Upper lobe of left lung (tissue), 6 donors: ENCODE measurements at regions not wholly inside any gene's neighbourhood (a gene's known extent, or its start where the extent isn't known, plus 50 kb on each side); places are given as distances from the start of the nearest gene placed in this dataset.

Experiments
- ATAC-seq, 2 donors: fragments of 200-7000 bp; cut with Tn5 transposase; one replicate each; pipeline ENCODE4 v1.9.1; 2022; ENCODE audit warnings: mild to moderate bottlenecking in 2 of 2, moderate library complexity in 2 of 2; ENCODE audit not compliant: low FRiP score in 2 of 2
- DNase-seq, 2 donors: peaks; one replicate each; pipeline ENCODE4 v3.0.0-alpha.2; 2019 to 2020
- H3K27ac ChIP-seq, 4 donors: fragments of 200-600 bp; sonication (generic); one replicate each; pipeline ENCODE4 v1.5.1; 2016 to 2019
- H3K27me3 ChIP-seq, 4 donors: fragments of 200-600 bp; sonication (generic); one replicate each; pipeline ENCODE4 v1.5.1; 2017 to 2019
- H3K36me3 ChIP-seq, 4 donors: fragments of 200-600 bp; sonication (generic); one replicate each; pipeline ENCODE4 v1.5.1; 2016 to 2019
- H3K4me1 ChIP-seq, 4 donors: fragments of 200-600 bp; sonication (generic); one replicate each; pipeline ENCODE4 v1.5.1; 2018 to 2019
- H3K4me3 ChIP-seq, 4 donors: fragments of 200-600 bp; sonication (generic); one replicate each; pipeline ENCODE4 v1.5.1; 2017 to 2019; ENCODE audit warnings: mild to moderate bottlenecking in 2 of 4, moderate library complexity in 1 of 4
- H3K9me3 ChIP-seq, 4 donors: fragments of 200-600 bp; sonication (generic); one replicate each; pipeline ENCODE4 v1.5.1; 2018 to 2019
- EP300 ChIP-seq, 4 donors: sonication (generic); formaldehyde crosslinking; IDR thresholded peaks; one replicate each; pipeline ENCODE4 v1.5.1; 2017; ENCODE audit warnings: antibody characterized with exemption in 4 of 4, control low read depth in 2 of 4
- POLR2A ChIP-seq, 4 donors: fragments of 450-650 bp; IDR thresholded peaks; one replicate each; pipeline ENCODE4 v1.5.1; 2016 to 2017; ENCODE audit warnings: antibody characterized with exemption in 4 of 4, mild to moderate bottlenecking in 2 of 4
- POLR2AphosphoS5 ChIP-seq, 2 donors: sonication (generic); formaldehyde crosslinking; IDR thresholded peaks; one replicate each; pipeline ENCODE4 v1.5.1; 2017; ENCODE audit warnings: antibody characterized with exemption in 2 of 2
- WGBS, 2 donors: methylation state at CpG; one replicate each; pipeline ENCODE4 v1.1.5; 2017 to 2018; 5-methylcytosine and 5-hydroxymethylcytosine counted together
- TF ChIP-seq, protein P1 (sequence below), 6 experiments: fragments of 450-650 bp in 4 of 6; fragments of 200-600 bp in 2 of 6; sonication (generic) in 2 of 6; IDR thresholded peaks; one replicate each; pipeline ENCODE4 v1.5.1; 2016 to 2019; ENCODE audit warnings: antibody characterized with exemption in 6 of 6
- donor health status: DM: no; HTN: no; CAD: no; lungs with moderate emphysema.
- donor health status: DM: no; HTN: yes; CAD: no; lungs with severe emphysema.

DNA sequence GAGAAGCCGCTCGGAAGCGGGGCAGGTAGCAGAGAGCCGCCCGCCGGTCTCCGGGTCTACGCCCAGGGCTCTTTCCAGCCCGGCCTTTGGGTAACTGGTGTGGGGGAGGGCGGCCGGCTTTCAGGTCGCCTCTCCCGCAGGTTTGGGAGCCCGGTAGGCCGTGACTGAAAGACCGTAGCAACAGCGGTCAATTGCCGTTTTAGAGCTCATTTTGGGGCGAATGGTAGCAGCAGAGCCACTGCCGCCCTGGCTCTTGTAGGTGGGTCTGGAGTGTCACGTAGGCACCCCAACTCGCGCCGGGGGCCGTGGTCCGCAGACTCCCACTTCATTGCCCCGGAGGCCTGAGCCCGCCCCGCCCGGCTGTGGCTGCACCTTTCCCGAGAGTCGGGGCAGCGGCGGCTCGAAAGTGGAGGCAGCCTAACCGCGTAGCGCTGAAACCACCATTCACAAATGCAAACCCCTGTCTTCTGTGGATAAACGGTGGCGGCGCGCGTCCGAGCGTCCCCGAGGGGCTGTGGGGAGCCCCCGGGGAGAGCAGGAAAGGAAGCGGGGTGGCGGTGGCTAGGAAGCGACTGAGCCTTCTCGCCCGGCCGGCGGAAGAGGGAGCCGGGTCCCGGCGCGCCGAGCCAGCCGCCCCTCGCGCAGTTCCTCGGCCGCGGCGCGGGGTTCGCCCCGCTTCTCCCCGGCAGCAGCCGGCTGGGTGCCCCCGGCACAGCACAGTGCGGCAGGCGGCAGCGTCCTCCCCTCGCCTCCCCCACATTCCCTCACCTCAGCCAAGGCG, 2185.1 kb upstream of the TENM3 start:
- ATAC-seq (peak; percentile 26 to 40), DNase-seq (peak; percentile 20 to 86)
- Histone ChIP-seq H3K4me1 (peaks cover 14 to 24% (median 18%) of the 10 kb centered on the region in 4 donors), H3K9me3 (no peaks in the 10 kb centered on the region), H3K36me3 (no peaks in the 10 kb centered on the region), H3K27ac (peak overlapping the region in 1 of 4 donors; percentile 58), H3K4me3 (peak overlapping the region in 3 of 4 donors; percentile 47 to 55 (median 53)), H3K27me3 (peaks cover 0 to 17% (median 10%) of the 10 kb centered on the region in 4 donors)
- whole genome bisulfite sequencing, 2 donors, result 2% methylated on average over 16 to 43 of the region's 77 CpGs
- no peak for TF ChIP-seq POLR2AphosphoS5 (IDR thresholded peaks at IDR 0.05)
- TF ChIP-seq, protein P1, sequence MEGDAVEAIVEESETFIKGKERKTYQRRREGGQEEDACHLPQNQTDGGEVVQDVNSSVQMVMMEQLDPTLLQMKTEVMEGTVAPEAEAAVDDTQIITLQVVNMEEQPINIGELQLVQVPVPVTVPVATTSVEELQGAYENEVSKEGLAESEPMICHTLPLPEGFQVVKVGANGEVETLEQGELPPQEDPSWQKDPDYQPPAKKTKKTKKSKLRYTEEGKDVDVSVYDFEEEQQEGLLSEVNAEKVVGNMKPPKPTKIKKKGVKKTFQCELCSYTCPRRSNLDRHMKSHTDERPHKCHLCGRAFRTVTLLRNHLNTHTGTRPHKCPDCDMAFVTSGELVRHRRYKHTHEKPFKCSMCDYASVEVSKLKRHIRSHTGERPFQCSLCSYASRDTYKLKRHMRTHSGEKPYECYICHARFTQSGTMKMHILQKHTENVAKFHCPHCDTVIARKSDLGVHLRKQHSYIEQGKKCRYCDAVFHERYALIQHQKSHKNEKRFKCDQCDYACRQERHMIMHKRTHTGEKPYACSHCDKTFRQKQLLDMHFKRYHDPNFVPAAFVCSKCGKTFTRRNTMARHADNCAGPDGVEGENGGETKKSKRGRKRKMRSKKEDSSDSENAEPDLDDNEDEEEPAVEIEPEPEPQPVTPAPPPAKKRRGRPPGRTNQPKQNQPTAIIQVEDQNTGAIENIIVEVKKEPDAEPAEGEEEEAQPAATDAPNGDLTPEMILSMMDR (IDR thresholded peaks at IDR 0.05), result no peak

DNA sequence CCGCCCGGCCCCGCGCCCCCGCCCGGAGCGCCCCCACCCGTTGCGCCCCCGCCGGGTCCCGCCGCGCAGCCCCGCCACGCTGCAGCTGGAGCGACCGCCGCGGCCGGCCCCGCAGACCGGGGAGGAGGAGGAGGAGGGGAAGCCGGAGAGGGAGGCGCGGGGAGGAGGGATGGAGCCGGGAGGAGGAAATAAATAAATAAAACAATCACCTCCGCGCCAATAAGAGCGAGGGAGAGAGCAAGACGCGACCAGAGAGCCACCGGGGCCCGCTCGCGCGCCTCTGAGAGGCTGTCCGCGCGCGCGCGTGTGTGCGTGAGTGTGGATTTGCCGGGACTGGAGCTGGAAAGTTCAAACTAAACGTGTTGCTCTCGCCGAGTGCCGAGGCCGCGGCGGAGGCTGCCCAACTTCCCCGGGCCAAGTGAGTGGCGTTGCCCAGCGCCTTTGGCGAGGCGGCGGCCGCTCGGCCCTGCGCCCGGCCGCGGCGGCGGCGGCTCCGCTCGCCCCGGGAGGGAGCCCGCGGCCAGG, 2184.4 kb upstream of the TENM3 start:
- H3K36me3 ChIP-seq, result no peaks in the 10 kb centered on the region
- no peaks in the 10 kb centered on the region for H3K9me3 ChIP-seq
- peak overlapping the region in 1 of 4 donors; percentile 58 for H3K27ac ChIP-seq
- peaks cover 0 to 17% (median 10%) of the 10 kb centered on the region in 4 donors for H3K27me3 ChIP-seq
- ATAC-seq (peak in 1 of 2 donors; percentile 64), DNase-seq (peak; percentile 20 to 89)
- 0 to 3% methylated on average over 44 to 65 of the region's 72 CpGs for WGBS, 2 donors
- H3K4me3 ChIP-seq, result peak overlapping the region in 3 of 4 donors; percentile 47 to 55 (median 53)
- H3K4me1 ChIP-seq, result peaks cover 14 to 24% (median 18%) of the 10 kb centered on the region in 4 donors
- TF ChIP-seq POLR2AphosphoS5 (IDR thresholded peaks at IDR 0.05) (no peak), POLR2A (IDR thresholded peaks at IDR 0.05) (no peak), EP300 (IDR thresholded peaks at IDR 0.05) (no peak)
- TF ChIP-seq, protein P1 (IDR thresholded peaks at IDR 0.05), result no peak

- H3K27ac ChIP-seq, result peak overlapping the region in 1 of 4 donors; percentile 18
- H3K27me3 ChIP-seq, result peaks cover 0 to 17% (median 10%) of the 10 kb centered on the region in 4 donors
- 3 to 4% methylated on average over 39 of the region's 44 CpGs for WGBS, 2 donors
- TF ChIP-seq, protein P1 (IDR thresholded peaks at IDR 0.05), result no peak
- TF ChIP-seq POLR2AphosphoS5 (IDR thresholded peaks at IDR 0.05) (no peak), POLR2A (IDR thresholded peaks at IDR 0.05) (no peak), EP300 (IDR thresholded peaks at IDR 0.05) (no peak)
- DNase-seq, result peak in 1 of 2 donors; percentile 74
- H3K9me3 ChIP-seq, result no peaks in the 10 kb centered on the region
- H3K36me3 ChIP-seq, result no peaks in the 10 kb centered on the region
- peaks cover 14 to 24% (median 18%) of the 10 kb centered on the region in 4 donors for H3K4me1 ChIP-seq
- H3K4me3 ChIP-seq, result peak overlapping the region in 3 of 4 donors; percentile 47 to 55 (median 53)
- ATAC-seq, result no peak
Observed at GRCh38 chr4:180059216-180059881, 2183.9 kb upstream of the TENM3 start.

GRCh38 chr4:180060159-180060889, 2182.9 kb upstream of the TENM3 start:
- no peak for TF ChIP-seq POLR2A (IDR thresholded peaks at IDR 0.05)
- TF ChIP-seq, protein P1 (IDR thresholded peaks at IDR 0.05), result no peak
- TF ChIP-seq EP300 (IDR thresholded peaks at IDR 0.05), result no peak
- TF ChIP-seq POLR2AphosphoS5 (IDR thresholded peaks at IDR 0.05), result no peak
- Histone ChIP-seq H3K9me3 (no peaks in the 10 kb centered on the region), H3K27me3 (peaks cover 0 to 17% (median 10%) of the 10 kb centered on the region in 4 donors), H3K4me3 (peak overlapping the region in 1 of 4 donors; percentile 55), H3K27ac (no peak overlapping the region), H3K4me1 (peaks cover 14 to 24% (median 18%) of the 10 kb centered on the region in 4 donors), H3K36me3 (no peaks in the 10 kb centered on the region)
- ATAC-seq (no peak), DNase-seq (no peak)
- WGBS, 2 donors, result 22 to 27% methylated on average over 6 of the region's 6 CpGs
